Endothelial cell (in vitro differentiated cells): ENCODE measurements at regions not wholly inside any gene's neighbourhood (a gene's known extent, or its start where the extent isn't known, plus 50 kb on each side); places are given as distances from the start of the nearest gene placed in this dataset.
"Not testable (repeated sequence)": the region's sequence is repeated elsewhere in the genome, so short reads cannot be mapped to it uniquely, and the experiment has no call there.

Experiments used
- DNase-seq: peaks from one replicate; pipeline ENCODE4 v3.0.0; 2021; ENCODE audit warnings: low spot score
- H3K27ac Mint-ChIP-seq: one replicate; pipeline ENCODE4 v1.8.0; 2021; ENCODE audit warnings: mixed read lengths, inconsistent platforms; ENCODE audit not compliant: unreplicated experiment
- H3K27me3 Mint-ChIP-seq: one replicate; pipeline ENCODE4 v1.8.0; 2021; ENCODE audit warnings: mild to moderate bottlenecking, moderate library complexity, mixed read lengths, inconsistent platforms; ENCODE audit not compliant: unreplicated experiment
- H3K36me3 Mint-ChIP-seq: one replicate; pipeline ENCODE4 v1.8.0; 2021; ENCODE audit warnings: mild to moderate bottlenecking, low read depth, mixed read lengths, inconsistent platforms; ENCODE audit not compliant: unreplicated experiment
- H3K4me1 Mint-ChIP-seq: one replicate; pipeline ENCODE4 v1.8.0; 2021; ENCODE audit warnings: mild to moderate bottlenecking, mixed read lengths, inconsistent platforms; ENCODE audit not compliant: unreplicated experiment
- H3K4me3 Mint-ChIP-seq: one replicate; pipeline ENCODE4 v1.8.0; 2021; ENCODE audit warnings: mild to moderate bottlenecking, mixed read lengths, inconsistent platforms; ENCODE audit not compliant: unreplicated experiment
- H3K9me3 Mint-ChIP-seq: one replicate; pipeline ENCODE4 v1.8.0; 2021; ENCODE audit warnings: mixed read lengths, inconsistent platforms; ENCODE audit not compliant: unreplicated experiment
- CTCF ChIP-seq: fragments of 200-600 bp; sonication (generic); IDR thresholded peaks from one replicate; pipeline ENCODE4 v1.5.0; 2021; ENCODE audit warnings: antibody characterized with exemption; ENCODE audit not compliant: unreplicated experiment

- peaks cover 1% of the 10 kb centered on the region for H3K27me3 Mint-ChIP-seq
- H3K27ac Mint-ChIP-seq, result no peak overlapping the region
- no peak overlapping the region for H3K4me3 Mint-ChIP-seq
- DNase-seq, result no peak
- no peaks in the 10 kb centered on the region for H3K9me3 Mint-ChIP-seq
- no peak for TF ChIP-seq CTCF
- no peaks in the 10 kb centered on the region for H3K4me1 Mint-ChIP-seq
- no peaks in the 10 kb centered on the region for H3K36me3 Mint-ChIP-seq
Measured at GRCh38 chr3:34109846-34110245, 311.4 kb downstream of the PDCD6IP start.

- no peaks in the 10 kb centered on the region for H3K4me1 Mint-ChIP-seq
- H3K4me3 Mint-ChIP-seq, result no peak overlapping the region
- no peaks in the 10 kb centered on the region for H3K9me3 Mint-ChIP-seq
- no peak for TF ChIP-seq CTCF
- H3K27me3 Mint-ChIP-seq, result peaks cover 1% of the 10 kb centered on the region
- H3K36me3 Mint-ChIP-seq, result no peaks in the 10 kb centered on the region
- H3K27ac Mint-ChIP-seq, result no peak overlapping the region
- no peak for DNase-seq
Measured at GRCh38 chr3:34111361-34111760, 312.9 kb downstream of the PDCD6IP start.

GRCh38 chr3:34112261-34112660 lies 313.8 kb downstream of the PDCD6IP start:
- not testable (repeated sequence) for H3K9me3 Mint-ChIP-seq, H3K4me1 Mint-ChIP-seq, H3K27me3 Mint-ChIP-seq, H3K36me3 Mint-ChIP-seq, DNase-seq, H3K4me3 Mint-ChIP-seq, H3K27ac Mint-ChIP-seq

- no peak overlapping the region for H3K27ac Mint-ChIP-seq
- DNase-seq, result no peak
- no peak overlapping the region for H3K4me3 Mint-ChIP-seq
- H3K4me1 Mint-ChIP-seq, result no peaks in the 10 kb centered on the region
- TF ChIP-seq CTCF, result no peak
- no peaks in the 10 kb centered on the region for H3K9me3 Mint-ChIP-seq
- H3K36me3 Mint-ChIP-seq, result no peaks in the 10 kb centered on the region
- no peaks in the 10 kb centered on the region for H3K27me3 Mint-ChIP-seq
Measured at GRCh38 chr3:34131091-34131490, 332.7 kb downstream of the PDCD6IP start.

GRCh38 chr3:34132069-34132692 lies 333.8 kb downstream of the PDCD6IP start:
- no peak for DNase-seq
- H3K4me1 Mint-ChIP-seq, result no peaks in the 10 kb centered on the region
- no peak overlapping the region for H3K4me3 Mint-ChIP-seq
- H3K9me3 Mint-ChIP-seq, result no peaks in the 10 kb centered on the region
- no peak for TF ChIP-seq CTCF
- H3K27me3 Mint-ChIP-seq, result no peaks in the 10 kb centered on the region
- no peaks in the 10 kb centered on the region for H3K36me3 Mint-ChIP-seq
- H3K27ac Mint-ChIP-seq, result no peak overlapping the region
